Neural progenitor cell (in vitro differentiated cells): ENCODE measurements at regions not wholly inside any gene's neighbourhood (a gene's known extent, or its start where the extent isn't known, plus 50 kb on each side); places are given as distances from the start of the nearest gene placed in this dataset.

Source experiments
- EZH2 ChIP-seq: fragments of 200-600 bp; sonication (generic); IDR thresholded peaks from 2 replicates; pipeline ENCODE4 v1.6.1; 2017; ENCODE audit warnings: antibody characterized with exemption, mild to moderate bottlenecking, moderate library complexity
- TF ChIP-seq, protein P1 (sequence below): fragments of 200-600 bp; sonication (generic); IDR thresholded peaks from 2 replicates; pipeline ENCODE4 v1.5.1; 2017; ENCODE audit warnings: antibody characterized with exemption, mild to moderate bottlenecking

DNA sequence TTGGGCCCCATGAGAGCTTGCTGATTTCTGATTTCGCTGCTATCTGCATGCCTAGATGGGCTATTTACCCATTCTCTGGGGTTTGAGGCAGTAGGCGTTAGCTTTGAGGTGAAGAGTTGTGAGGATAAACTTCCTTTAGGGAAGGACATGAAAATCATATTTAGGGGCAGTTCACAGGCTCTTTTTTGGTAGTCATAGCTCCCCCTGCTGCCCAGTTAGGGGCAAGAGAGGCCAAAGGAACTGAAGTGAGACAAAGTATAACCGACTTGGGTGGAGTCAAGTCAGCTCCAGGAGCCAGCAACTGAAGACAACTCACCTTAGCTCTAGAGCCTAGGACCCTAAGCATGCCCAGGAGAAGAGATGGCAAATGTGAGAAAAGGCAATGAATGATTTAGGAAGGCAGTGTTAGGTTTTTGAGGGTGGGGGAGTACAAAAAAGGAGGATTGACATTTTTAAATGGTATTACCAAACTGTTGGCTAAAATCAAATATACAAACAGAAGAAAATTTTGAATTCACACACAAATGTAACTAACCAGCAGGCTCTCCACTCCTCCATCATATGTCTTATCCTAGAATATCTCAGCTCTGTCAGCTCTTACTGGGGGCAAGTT, 625.2 kb downstream of the LMO4 start:
- TF ChIP-seq, protein P1, sequence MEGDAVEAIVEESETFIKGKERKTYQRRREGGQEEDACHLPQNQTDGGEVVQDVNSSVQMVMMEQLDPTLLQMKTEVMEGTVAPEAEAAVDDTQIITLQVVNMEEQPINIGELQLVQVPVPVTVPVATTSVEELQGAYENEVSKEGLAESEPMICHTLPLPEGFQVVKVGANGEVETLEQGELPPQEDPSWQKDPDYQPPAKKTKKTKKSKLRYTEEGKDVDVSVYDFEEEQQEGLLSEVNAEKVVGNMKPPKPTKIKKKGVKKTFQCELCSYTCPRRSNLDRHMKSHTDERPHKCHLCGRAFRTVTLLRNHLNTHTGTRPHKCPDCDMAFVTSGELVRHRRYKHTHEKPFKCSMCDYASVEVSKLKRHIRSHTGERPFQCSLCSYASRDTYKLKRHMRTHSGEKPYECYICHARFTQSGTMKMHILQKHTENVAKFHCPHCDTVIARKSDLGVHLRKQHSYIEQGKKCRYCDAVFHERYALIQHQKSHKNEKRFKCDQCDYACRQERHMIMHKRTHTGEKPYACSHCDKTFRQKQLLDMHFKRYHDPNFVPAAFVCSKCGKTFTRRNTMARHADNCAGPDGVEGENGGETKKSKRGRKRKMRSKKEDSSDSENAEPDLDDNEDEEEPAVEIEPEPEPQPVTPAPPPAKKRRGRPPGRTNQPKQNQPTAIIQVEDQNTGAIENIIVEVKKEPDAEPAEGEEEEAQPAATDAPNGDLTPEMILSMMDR: peak; percentile 85
- no peak for TF ChIP-seq EZH2
